GM21529 (cell line): ENCODE measurements at regions not wholly inside any gene's neighbourhood (a gene's known extent, or its start where the extent isn't known, plus 50 kb on each side); places are given as distances from the start of the nearest gene placed in this dataset.

Experiments
- ATAC-seq: cut with Tn5 transposase; IDR thresholded peaks from one replicate; pipeline ENCODE4 v1.9.1; 2021; ENCODE audit not compliant: unreplicated experiment

- no peak for ATAC-seq
Measured at GRCh38 chr11:129590030-129590752, 214.5 kb downstream of the BARX2 start.

GRCh38 chr11:129590753-129591475 lies 215.3 kb downstream of the BARX2 start:
- no peak for ATAC-seq

GRCh38 chr11:129591527-129591926 lies 215.9 kb downstream of the BARX2 start:
- no peak for ATAC-seq

GRCh38 chr11:129592191-129592590 lies 216.5 kb downstream of the BARX2 start:
- ATAC-seq: no peak

- no peak for ATAC-seq
Measured at GRCh38 chr11:129593098-129593497, 217.4 kb downstream of the BARX2 start.

- no peak for ATAC-seq
Measured at GRCh38 chr11:129595038-129595962, 219.7 kb downstream of the BARX2 start.

GRCh38 chr11:129596351-129596750 lies 219.3 kb upstream of the TMEM45B start:
- no peak for ATAC-seq

- no peak for ATAC-seq
Measured at GRCh38 chr11:129598378-129598777, 217.3 kb upstream of the TMEM45B start.

- ATAC-seq: no peak
Measured at GRCh38 chr11:129605815-129606214, 209.8 kb upstream of the TMEM45B start.

GRCh38 chr11:129608711-129609110 lies 206.9 kb upstream of the TMEM45B start:
- ATAC-seq: no peak

- ATAC-seq: no peak
Measured at GRCh38 chr11:129610125-129610524, 205.5 kb upstream of the TMEM45B start.

- ATAC-seq: no peak
Measured at GRCh38 chr11:129610545-129610944, 205.1 kb upstream of the TMEM45B start.

GRCh38 chr11:129611661-129612446 lies 203.8 kb upstream of the TMEM45B start:
- ATAC-seq: no peak

- no peak for ATAC-seq
Measured at GRCh38 chr11:129612447-129612961, 203.1 kb upstream of the TMEM45B start.

GRCh38 chr11:129613071-129613470 lies 202.6 kb upstream of the TMEM45B start:
- ATAC-seq: no peak

- ATAC-seq: no peak
Measured at GRCh38 chr11:129614256-129614944, 201.2 kb upstream of the TMEM45B start.

- no peak for ATAC-seq
Measured at GRCh38 chr11:129618046-129618569, 197.5 kb upstream of the TMEM45B start.

GRCh38 chr11:129620237-129621104 lies 195.2 kb upstream of the TMEM45B start:
- ATAC-seq: no peak

- no peak for ATAC-seq
Measured at GRCh38 chr11:129625930-129626329, 189.7 kb upstream of the TMEM45B start.
